Heart left ventricle (tissue), 13 donors: ENCODE measurements at regions not wholly inside any gene's neighbourhood (a gene's known extent, or its start where the extent isn't known, plus 50 kb on each side); places are given as distances from the start of the nearest gene placed in this dataset.
"Not testable (repeated sequence)": the region's sequence is repeated elsewhere in the genome, so short reads cannot be mapped to it uniquely, and the experiment has no call there.

Source experiments
- CTCF ChIP-seq, 12 donors: fragments of 200-600 bp; sonication (generic) in 4 of 12; IDR thresholded peaks; one replicate each; pipeline versions ENCODE4 v1.5.0 to v1.8.0; 2018 to 2022; ENCODE audit warnings: antibody characterized with exemption in 12 of 12, mild to moderate bottlenecking in 5 of 12
- POLR2A ChIP-seq, 2 donors: fragments of 450-650 bp; IDR thresholded peaks; one replicate each; pipeline ENCODE4 v1.6.1; 2017; ENCODE audit warnings: antibody characterized with exemption in 2 of 2, mild to moderate bottlenecking in 2 of 2, moderate library complexity in 2 of 2
- donor health status: ischemic (EF 13 %, LVEDD 7.1; RV severe dilation, severe dysfunction).
- donor health status: DM: no; HTN: yes; CAD: no.
- donor health status: DM: no; HTN: no; CAD: no.
- donor health status: ischemic (EF 25% LVEDD 6.9; RV normal size, moderate dysfunction).
- donor health status: ischemic (EF 25% LVEDD 5.7; RV mildly dilated, moderate dysfunction).
- donor health status: ischemic (EF 35%, LVEDD 5.7; RV mildly dilated, moderate dysfunction).
- donor health status: nonischemic (EF 11% LVEDD 7.7; RV severe dilation, severe dysfunction).
- donor health status: DM: yes; HTN: yes; CAD: no.
- donor health status: PGD.
- donor health status: ischemic (EF 29% LVEDD 5.4; RV normal size, mild dysfunction).
- donor health status: nonischemic (EF 23%, LVEDD 6.1; RV moderate dilation, normal function).

GRCh38 chrX:92480165-92480564, 701.0 kb downstream of the PCDH11X start:
- TF ChIP-seq CTCF, POLR2A (IDR thresholded peaks at IDR 0.05): not testable (repeated sequence)
